ENCODE measurements at regions not wholly inside any gene's neighbourhood (a gene's known extent, or its start where the extent isn't known, plus 50 kb on each side); places are given as distances from the start of the nearest gene placed in this dataset.

- TF ChIP-seq CTCF (IDR thresholded peaks at IDR 0.05; ENCODE audit: low read depth, low read length) (no peak), EZH2phosphoT487 (IDR thresholded peaks at IDR 0.05; ENCODE audit: low read depth) (no peak)
Measured at GRCh38 chr4:89575840-89576239, 261.1 kb downstream of the SNCA start.
